HEK293 (cell line): ENCODE measurements at regions not wholly inside any gene's neighbourhood (a gene's known extent, or its start where the extent isn't known, plus 50 kb on each side); places are given as distances from the start of the nearest gene placed in this dataset.

Source experiments
- CTCF ChIA-PET: fragments of 350-600 bp; formaldehyde crosslinking; extraction: SDS; loops from one replicate; lab custom pipeline; 2021; ENCODE audit warnings: antibody characterized with exemption; lab: Yijun Ruan, JAX
- POLR2A ChIA-PET: fragments of 300-600 bp; formaldehyde crosslinking; extraction: SDS; loops from one replicate; lab custom pipeline; 2020; ENCODE audit warnings: antibody characterized with exemption, inconsistent platforms; lab: Yijun Ruan, JAX
- H3K27ac ChIP-seq: fragments of 200-500 bp; sonication (Bioruptor generic); 2 replicates; pipeline ENCODE4 v1.5.1; 2014; ENCODE audit warnings: low read depth, low read length, control low read depth, inconsistent platforms; ENCODE audit errors: extremely low read depth
- H3K36me3 ChIP-seq, 2 experiments: fragments of 200-500 bp in 1 of 2; sonication (Bioruptor generic) in 1 of 2; 1 replicate in 1 of 2; 2 replicates in 1 of 2; pipeline ENCODE4 v1.5.1; 2014 to 2017; ENCODE audit warnings: inconsistent platforms in 2 of 2, low read length in 2 of 2; ENCODE audit not compliant: control insufficient read depth in 2 of 2, insufficient read depth in 1 of 2
- H3K4me1 ChIP-seq: fragments of 200-500 bp; sonication (Bioruptor generic); 2 replicates; pipeline ENCODE4 v1.5.1; 2014; ENCODE audit warnings: mild to moderate bottlenecking, low read length, inconsistent platforms; ENCODE audit not compliant: control insufficient read depth, insufficient read depth
- H3K4me3 ChIP-seq: 2 replicates; pipeline ENCODE4 v1.5.1; 2011; ENCODE audit warnings: low read depth, mild to moderate bottlenecking, control low read depth, low read length, moderate library complexity
- H3K9me3 ChIP-seq: fragments of 200-500 bp; sonication (Bioruptor generic); 2 replicates; pipeline ENCODE4 v1.5.1; 2014; ENCODE audit warnings: low read depth, low read length, inconsistent platforms; ENCODE audit not compliant: control insufficient read depth, insufficient read depth
- BCL11B ChIP-seq: fragments of 450-650 bp; formaldehyde crosslinking; IDR thresholded peaks from 2 replicates; pipeline ENCODE4 v1.5.1; 2016; ENCODE audit warnings: low read depth, missing biosample characterization, missing genetic modification characterization
- GLI2 ChIP-seq: fragments of 450-650 bp; formaldehyde crosslinking; IDR thresholded peaks from 2 replicates; pipeline ENCODE4; 2017; ENCODE audit warnings: missing biosample characterization, missing genetic modification characterization, low read depth, borderline replicate concordance
- PRDM2 ChIP-seq: fragments of 450-650 bp; formaldehyde crosslinking; IDR thresholded peaks from 2 replicates; pipeline ENCODE4 v1.5.1; 2016; ENCODE audit warnings: missing biosample characterization, missing genetic modification characterization, borderline replicate concordance
- ZFP41 ChIP-seq: fragments of 450-650 bp; formaldehyde crosslinking; IDR thresholded peaks from 2 replicates; pipeline ENCODE4 v1.5.1; 2016; ENCODE audit warnings: missing biosample characterization, missing genetic modification characterization, borderline replicate concordance
- ZNF132 ChIP-seq: fragments of 450-650 bp; formaldehyde crosslinking; IDR thresholded peaks from 2 replicates; pipeline ENCODE4 v1.5.1; 2017; ENCODE audit warnings: missing biosample characterization, missing genetic modification characterization, borderline replicate concordance
- ZNF169 ChIP-seq: fragments of 450-650 bp; formaldehyde crosslinking; IDR thresholded peaks from 2 replicates; pipeline ENCODE4 v1.5.1; 2016; ENCODE audit warnings: missing biosample characterization, missing genetic modification characterization
- ZNF174 ChIP-seq: fragments of 450-650 bp; formaldehyde crosslinking; IDR thresholded peaks from 2 replicates; pipeline ENCODE4 v1.5.0; 2017; ENCODE audit warnings: missing biosample characterization, mild to moderate bottlenecking, missing genetic modification characterization
- ZNF354C ChIP-seq: fragments of 450-650 bp; formaldehyde crosslinking; IDR thresholded peaks from 2 replicates; pipeline ENCODE4 v1.5.1; 2016; ENCODE audit warnings: missing biosample characterization, missing genetic modification characterization, low read depth, borderline replicate concordance
- ZNF366 ChIP-seq: fragments of 450-650 bp; formaldehyde crosslinking; conservative IDR thresholded peaks from 2 replicates; pipeline ENCODE4 v1.5.1; 2016; ENCODE audit warnings: missing biosample characterization, missing genetic modification characterization
- ZNF426 ChIP-seq: fragments of 450-650 bp; formaldehyde crosslinking; IDR thresholded peaks from 2 replicates; pipeline ENCODE4 v1.5.1; 2017; ENCODE audit warnings: missing biosample characterization, missing genetic modification characterization, mild to moderate bottlenecking, inconsistent platforms, moderate library complexity
- ZNF510 ChIP-seq: fragments of 450-650 bp; formaldehyde crosslinking; IDR thresholded peaks from 2 replicates; pipeline ENCODE4 v1.5.1; 2018; ENCODE audit warnings: mild to moderate bottlenecking, missing genetic modification characterization, missing biosample characterization; ENCODE audit not compliant: insufficient replicate concordance
- ZNF621 ChIP-seq: fragments of 450-650 bp; formaldehyde crosslinking; IDR thresholded peaks from 2 replicates; pipeline ENCODE4 v1.5.1; 2017; ENCODE audit warnings: missing biosample characterization, missing genetic modification characterization
- ZNF768 ChIP-seq: fragments of 450-650 bp; formaldehyde crosslinking; IDR thresholded peaks from 2 replicates; pipeline ENCODE4 v1.5.1; 2018; ENCODE audit warnings: missing biosample characterization, mild to moderate bottlenecking, missing genetic modification characterization
- ZNF776 ChIP-seq: fragments of 450-650 bp; formaldehyde crosslinking; IDR thresholded peaks from 2 replicates; pipeline ENCODE4 v1.5.0; 2017; ENCODE audit warnings: missing biosample characterization, missing genetic modification characterization, borderline replicate concordance

- no peak for TF ChIP-seq ZNF169 (tag by site-specific recombination)
- TF ChIP-seq ZNF174 (tag by site-specific recombination), result no peak
- no peak for TF ChIP-seq ZNF366 (tag by site-specific recombination)
- TF ChIP-seq BCL11B, result no peak
- TF ChIP-seq ZNF768 (tag by site-specific recombination), result no peak
- TF ChIP-seq GLI2, result no peak
- no peak for TF ChIP-seq PRDM2
Measured at GRCh38 chr3:117922039-117922438, 1112.6 kb downstream of the IGSF11 start (continued).

- H3K4me1 ChIP-seq, result no peaks in the 10 kb centered on the region
- TF ChIP-seq ZNF354C (tag by site-specific recombination), result no peak
- TF ChIP-seq ZFP41 (tag by site-specific recombination), result no peak
- TF ChIP-seq ZNF510 (tag by site-specific recombination), result no peak
- TF ChIP-seq ZNF132 (tag by site-specific recombination), result no peak
- TF ChIP-seq ZNF426, result no peak
- TF ChIP-seq PRDM2, result no peak
- TF ChIP-seq ZNF776 (tag by site-specific recombination), result no peak
- no peak for TF ChIP-seq ZNF621 (tag by site-specific recombination)
- no peak overlapping the region for H3K27ac ChIP-seq
- H3K9me3 ChIP-seq, result no peaks in the 10 kb centered on the region
- ChIA-PET POLR2A (no interaction called here), CTCF (interaction anchor here (0.6 kb wide), 1 partner anchor 8 kb away, joined by 3 read pairs; no protein-coding TSS in a partner anchor)
- no peak overlapping the region for H3K4me3 ChIP-seq
- no peaks in the 10 kb centered on the region for H3K36me3 ChIP-seq
Measured at GRCh38 chr3:117926819-117927218, 1107.8 kb downstream of the IGSF11 start.
